Ascending aorta (tissue), 2 donors: ENCODE measurements at regions not wholly inside any gene's neighbourhood (a gene's known extent, or its start where the extent isn't known, plus 50 kb on each side); places are given as distances from the start of the nearest gene placed in this dataset.

Experiments
- DNase-seq, 2 donors: peaks; one replicate each; pipeline ENCODE4 v3.0.0-alpha.2; 2019; ENCODE audit warnings: low spot score in 2 of 2
- H3K27ac ChIP-seq, 2 donors: fragments of 200-600 bp; sonication (generic); one replicate each; pipeline ENCODE4 v1.5.1; 2016 to 2017; ENCODE audit warnings: mild to moderate bottlenecking in 1 of 2
- H3K27me3 ChIP-seq: fragments of 200-600 bp; sonication (generic); one replicate; pipeline ENCODE4 v1.5.1; 2017
- H3K36me3 ChIP-seq, 2 donors: fragments of 200-600 bp; sonication (generic); one replicate each; pipeline ENCODE4 v1.5.1; 2016
- H3K4me1 ChIP-seq, 2 donors: fragments of 200-600 bp; sonication (generic); one replicate each; pipeline ENCODE4 v1.5.1; 2016 to 2017; ENCODE audit warnings: mild to moderate bottlenecking in 1 of 2
- H3K4me3 ChIP-seq, 2 donors: fragments of 200-600 bp; sonication (generic); one replicate each; pipeline ENCODE4 v1.5.1; 2016 to 2017; ENCODE audit warnings: mild to moderate bottlenecking in 1 of 2
- H3K9me3 ChIP-seq, 2 donors: fragments of 200-600 bp; sonication (generic); one replicate each; pipeline ENCODE4 v1.5.1; 2016
- CTCF ChIP-seq, 3 experiments: fragments of 200-600 bp in 2 of 3; fragments of 450-650 bp in 1 of 3; sonication (generic) in 2 of 3; IDR thresholded peaks; one replicate each; pipeline ENCODE4 v1.5.1; 2016 to 2019; ENCODE audit warnings: antibody characterized with exemption in 3 of 3, mild to moderate bottlenecking in 1 of 3, moderate library complexity in 1 of 3
- intact Hi-C: fragments of 100-400 bp; cut with DNase I; formaldehyde crosslinking; loops from one replicate; pipeline ENCODE4 v1.15.1; 2023

GRCh38 chr3:118080889-118081288 lies 953.8 kb downstream of the IGSF11 start:
- no peak for TF ChIP-seq CTCF (IDR thresholded peaks at IDR 0.05)
- Histone ChIP-seq H3K27me3 (no peaks in the 10 kb centered on the region), H3K4me3 (no peak overlapping the region), H3K4me1 (no peaks in the 10 kb centered on the region), H3K9me3 (no peaks in the 10 kb centered on the region), H3K36me3 (no peaks in the 10 kb centered on the region), H3K27ac (no peak overlapping the region)
- no peak for DNase-seq
- intact Hi-C loops, result no loop called here

GRCh38 chr3:118088696-118089095 lies 946.0 kb downstream of the IGSF11 start:
- no peaks in the 10 kb centered on the region for H3K36me3 ChIP-seq
- no peaks in the 10 kb centered on the region for H3K4me1 ChIP-seq
- H3K27ac ChIP-seq, result no peak overlapping the region
- no peaks in the 10 kb centered on the region for H3K9me3 ChIP-seq
- intact Hi-C loops, result no loop called here
- H3K27me3 ChIP-seq, result no peaks in the 10 kb centered on the region
- no peak overlapping the region for H3K4me3 ChIP-seq
- no peak for DNase-seq
- no peak for TF ChIP-seq CTCF (IDR thresholded peaks at IDR 0.05)

GRCh38 chr3:118089563-118089962 lies 945.1 kb downstream of the IGSF11 start:
- no peak for DNase-seq
- TF ChIP-seq CTCF (IDR thresholded peaks at IDR 0.05), result no peak
- intact Hi-C loops, result no loop called here
- Histone ChIP-seq H3K9me3 (no peaks in the 10 kb centered on the region), H3K4me1 (no peaks in the 10 kb centered on the region), H3K27me3 (no peaks in the 10 kb centered on the region), H3K36me3 (no peaks in the 10 kb centered on the region), H3K27ac (no peak overlapping the region), H3K4me3 (no peak overlapping the region)

GRCh38 chr3:118097226-118097625 lies 937.4 kb downstream of the IGSF11 start:
- no peak for DNase-seq
- H3K27me3 ChIP-seq, result no peaks in the 10 kb centered on the region
- no peak for TF ChIP-seq CTCF (IDR thresholded peaks at IDR 0.05)
- H3K27ac ChIP-seq, result no peak overlapping the region
- H3K4me1 ChIP-seq, result no peaks in the 10 kb centered on the region
- no peaks in the 10 kb centered on the region for H3K36me3 ChIP-seq
- intact Hi-C loops, result no loop called here
- H3K4me3 ChIP-seq, result no peak overlapping the region
- H3K9me3 ChIP-seq, result no peaks in the 10 kb centered on the region

GRCh38 chr3:118097660-118098059 lies 937.0 kb downstream of the IGSF11 start:
- no peaks in the 10 kb centered on the region for H3K27me3 ChIP-seq
- no peaks in the 10 kb centered on the region for H3K9me3 ChIP-seq
- no peak for DNase-seq
- no peak overlapping the region for H3K4me3 ChIP-seq
- H3K27ac ChIP-seq, result no peak overlapping the region
- intact Hi-C loops, result no loop called here
- no peaks in the 10 kb centered on the region for H3K4me1 ChIP-seq
- TF ChIP-seq CTCF (IDR thresholded peaks at IDR 0.05), result no peak
- H3K36me3 ChIP-seq, result no peaks in the 10 kb centered on the region

- Histone ChIP-seq H3K4me1 (no peaks in the 10 kb centered on the region), H3K27me3 (no peaks in the 10 kb centered on the region), H3K27ac (no peak overlapping the region), H3K4me3 (no peak overlapping the region), H3K36me3 (no peaks in the 10 kb centered on the region), H3K9me3 (no peaks in the 10 kb centered on the region)
- no peak for DNase-seq
- intact Hi-C loops, result no loop called here
- no peak for TF ChIP-seq CTCF (IDR thresholded peaks at IDR 0.05)
These were observed 935.8 kb downstream of the IGSF11 start for GRCh38 chr3:118098827-118099226.
